ENCODE measurements at regions not wholly inside any gene's neighbourhood (a gene's known extent, or its start where the extent isn't known, plus 50 kb on each side); places are given as distances from the start of the nearest gene placed in this dataset.
A peak's percentile ranks its signal among the peaks of the same experiment; 100 is the strongest.

DNA sequence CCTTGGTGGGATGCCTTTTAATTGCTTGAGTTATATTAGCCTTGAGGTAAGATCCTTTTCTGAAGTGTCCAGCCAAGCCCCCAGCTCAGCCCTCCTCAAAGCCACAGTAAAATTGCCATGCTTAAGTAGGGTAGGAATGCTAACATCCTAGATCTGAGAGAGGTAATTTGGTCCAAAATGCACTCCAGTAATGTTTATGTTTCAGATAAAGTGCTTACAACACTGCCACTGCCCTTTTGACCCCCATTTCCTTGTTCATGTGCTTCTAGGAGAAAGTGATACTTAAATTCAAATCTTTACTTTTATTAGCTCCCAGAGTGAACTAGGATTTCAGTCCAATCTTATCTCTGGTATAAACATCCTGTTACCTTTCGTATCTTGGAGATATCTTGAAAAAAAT lies 318.0 kb downstream of the BMP2 start:
- DNase-seq (ENCODE audit: low spot score) = no peak

DNA sequence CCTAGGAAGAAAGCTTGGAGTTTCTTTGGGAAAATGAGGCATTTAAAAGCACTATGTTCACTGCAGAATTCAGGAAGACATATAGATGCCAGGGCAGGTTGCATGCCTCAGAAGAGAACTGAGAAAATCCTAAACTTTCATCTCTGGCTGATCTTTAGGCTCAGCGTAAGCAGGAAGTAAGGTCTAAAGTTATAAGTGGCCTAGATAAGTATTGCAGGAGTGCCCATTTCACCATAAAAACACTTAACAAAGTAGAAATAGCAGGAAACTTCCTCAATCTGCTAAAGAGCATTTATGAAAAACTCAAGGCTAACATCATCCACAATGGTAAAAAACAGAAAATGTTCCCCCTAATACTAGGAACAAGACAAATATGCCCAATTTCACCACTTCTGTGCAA lies 320.3 kb downstream of the BMP2 start:
- DNase-seq (ENCODE audit: low spot score) = no peak

- no peak for DNase-seq (ENCODE audit: low spot score)
Observed at GRCh38 chr20:7090001-7090400, 322.5 kb downstream of the BMP2 start.

GRCh38 chr20:7090811-7091210 lies 323.3 kb downstream of the BMP2 start:
- DNase-seq (ENCODE audit: low spot score) = no peak

- no peak for DNase-seq (ENCODE audit: low spot score)
Observed at GRCh38 chr20:7091655-7092054, 324.2 kb downstream of the BMP2 start.

- peak; percentile 20 for DNase-seq (ENCODE audit: low spot score)
Observed at GRCh38 chr20:7094438-7094997, 327.0 kb downstream of the BMP2 start.

DNA sequence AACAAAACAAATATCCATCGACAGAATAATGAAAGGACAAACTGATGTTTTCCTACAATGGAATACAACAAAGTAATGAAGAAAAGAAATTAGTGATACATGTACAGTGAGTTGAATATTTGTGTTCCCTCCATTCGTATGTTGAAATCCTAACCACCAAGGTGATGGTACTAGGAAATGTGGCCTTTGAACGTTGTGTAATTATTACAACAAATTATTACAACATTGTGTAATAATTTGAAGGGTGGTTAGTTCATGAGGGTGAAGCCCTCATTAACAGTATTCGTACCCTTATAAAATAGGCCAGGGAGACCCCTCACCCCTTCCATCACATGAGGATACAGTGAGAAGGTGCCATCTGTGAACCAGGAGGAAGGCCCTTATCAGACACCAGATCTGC lies 339.4 kb downstream of the BMP2 start:
- DNase-seq (ENCODE audit: low spot score) = no peak

DNA sequence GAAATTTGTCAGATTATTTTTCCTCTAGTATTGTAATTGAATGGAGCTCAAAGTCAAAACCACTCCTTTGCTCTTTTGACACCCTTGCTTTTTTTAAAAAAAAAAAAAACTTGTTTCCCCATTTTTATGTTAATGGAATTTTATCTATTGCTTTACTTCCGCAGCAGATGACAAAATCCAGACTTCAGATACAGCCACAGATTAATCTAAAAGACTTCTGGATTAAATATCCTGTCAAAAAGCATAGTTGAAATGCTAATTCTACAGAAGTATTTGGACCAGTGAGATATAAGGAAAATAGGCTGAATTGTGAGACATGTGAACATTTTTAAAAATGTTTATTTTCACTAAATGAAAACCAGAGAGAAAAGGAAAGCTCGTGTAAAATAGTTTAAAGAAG lies 341.4 kb downstream of the BMP2 start:
- no peak for DNase-seq (ENCODE audit: low spot score)

DNA sequence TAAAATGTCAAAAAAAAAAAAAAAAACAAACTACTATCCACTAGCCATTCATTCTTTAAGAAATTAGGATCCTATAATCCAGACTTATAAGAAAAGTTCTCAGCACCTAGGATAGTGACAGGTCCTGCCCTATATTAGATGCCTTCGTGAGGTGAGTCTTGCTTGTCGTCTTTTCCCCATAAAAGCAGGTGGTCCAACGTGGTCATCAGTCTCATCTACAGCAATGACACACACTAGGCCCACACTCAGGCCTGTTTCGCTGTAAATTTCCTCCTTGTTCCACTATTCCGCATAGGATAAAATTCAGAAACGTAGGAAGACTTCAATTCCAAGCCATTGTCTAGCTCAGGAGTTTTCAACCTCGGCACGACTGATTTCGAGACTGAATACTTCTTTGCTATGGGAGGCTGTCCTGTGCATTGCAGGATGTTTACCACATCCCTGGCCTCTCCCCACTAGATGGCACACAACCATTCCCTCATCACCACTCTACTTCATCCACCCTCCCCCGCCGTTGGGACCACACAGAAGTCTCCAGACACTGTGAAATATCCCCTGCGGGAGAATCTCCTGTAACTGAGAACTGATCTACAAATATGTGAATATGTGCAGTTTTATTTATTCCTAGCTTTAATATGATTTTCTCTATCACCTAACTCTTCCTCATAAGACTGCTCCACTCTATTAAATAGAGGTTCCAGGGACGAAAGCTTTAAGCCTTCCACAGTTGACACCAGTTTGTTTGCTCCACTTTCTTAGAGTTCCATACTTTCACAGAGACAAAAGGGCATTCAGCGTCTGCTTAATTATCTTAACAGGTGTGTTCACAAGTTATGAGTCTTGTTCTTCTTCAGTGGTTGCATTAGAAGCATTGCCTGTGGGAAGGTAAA lies 346.3 kb downstream of the BMP2 start:
- DNase-seq (ENCODE audit: low spot score) = peak; percentile 52

- no peak for DNase-seq (ENCODE audit: low spot score)
Observed at GRCh38 chr20:7123457-7123856, 356.0 kb downstream of the BMP2 start.

- DNase-seq (ENCODE audit: low spot score) = no peak
Observed at GRCh38 chr20:7124120-7124519, 356.6 kb downstream of the BMP2 start.

- DNase-seq (ENCODE audit: low spot score) = no peak
Observed at GRCh38 chr20:7136886-7137285, 369.4 kb downstream of the BMP2 start.

DNA sequence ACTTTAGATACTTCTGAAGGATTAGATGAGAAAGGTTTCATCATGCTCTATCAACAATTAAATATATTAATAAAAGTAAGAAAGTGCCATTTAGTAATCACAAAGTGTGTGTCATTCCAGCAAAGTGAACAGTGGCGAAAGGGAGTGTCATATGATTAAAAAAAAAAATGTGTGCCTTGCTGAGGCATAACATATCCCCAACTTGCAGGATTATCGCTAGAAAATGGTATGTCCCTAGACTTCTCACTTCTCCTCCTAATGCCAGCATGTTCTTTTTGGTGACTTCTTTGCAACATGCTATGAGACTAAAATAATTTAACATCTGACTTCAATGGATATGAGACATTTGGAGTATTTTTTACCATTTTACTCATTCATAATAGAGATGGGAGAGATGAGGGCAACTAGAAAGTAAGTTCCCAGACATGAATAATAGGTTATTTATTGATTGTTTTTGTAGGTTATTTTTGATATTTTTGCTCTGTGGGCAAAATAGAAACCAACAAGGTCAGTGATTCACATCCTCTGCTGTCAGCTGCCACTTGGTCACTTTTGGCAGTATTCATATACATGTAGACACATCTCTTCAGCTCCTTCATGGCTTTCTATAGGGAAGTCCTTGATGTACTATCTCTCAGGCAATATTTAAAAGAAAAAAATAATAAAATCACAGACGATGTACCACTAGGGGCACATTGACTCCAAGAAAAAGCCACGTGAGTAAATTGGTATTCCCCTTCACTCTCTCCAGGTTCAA lies 370.1 kb downstream of the BMP2 start:
- DNase-seq (ENCODE audit: low spot score) = no peak

DNA sequence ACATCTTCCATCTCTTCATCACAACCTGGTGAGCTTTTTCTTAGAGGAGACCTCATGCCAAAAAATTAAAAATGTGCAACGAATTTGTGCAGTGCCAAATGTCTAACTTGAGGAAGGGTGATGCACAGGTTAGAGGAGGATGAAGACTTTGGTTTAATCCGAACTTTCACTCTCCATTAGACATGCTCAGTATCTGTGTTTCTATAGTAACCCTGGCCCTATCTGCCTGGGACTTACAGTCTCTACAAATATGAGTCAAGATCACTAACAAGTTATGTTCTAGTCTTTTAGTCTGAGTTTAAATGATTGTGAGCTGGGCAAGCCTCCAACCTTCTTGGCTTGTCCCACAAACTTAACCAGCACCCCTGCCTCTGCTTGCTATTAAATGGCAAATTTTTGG lies 377.0 kb downstream of the BMP2 start:
- DNase-seq (ENCODE audit: low spot score) = no peak

GRCh38 chr20:7146552-7147219 lies 379.2 kb downstream of the BMP2 start:
- DNase-seq (ENCODE audit: low spot score) = no peak

DNA sequence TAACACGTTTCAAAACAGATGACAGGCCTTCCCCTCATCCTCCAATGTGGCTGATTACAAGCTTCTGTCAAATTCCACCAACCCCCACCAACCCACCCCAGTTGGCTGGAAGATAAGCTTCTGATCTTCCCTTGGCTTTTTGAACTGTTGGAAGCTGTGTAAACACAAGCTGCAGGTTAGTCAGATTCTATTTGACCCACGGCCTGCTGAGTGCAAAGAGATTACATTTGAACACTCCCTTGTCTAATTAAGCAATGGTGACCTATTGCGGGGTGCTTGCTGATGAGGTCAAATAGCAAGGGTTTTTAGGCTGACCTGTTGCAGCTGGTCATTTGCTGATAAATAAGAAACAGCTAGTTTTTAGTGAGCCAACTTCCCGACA lies 379.7 kb downstream of the BMP2 start:
- no peak for DNase-seq (ENCODE audit: low spot score)

- no peak for DNase-seq (ENCODE audit: low spot score)
Observed at GRCh38 chr20:7151676-7152470, 384.4 kb downstream of the BMP2 start.

- DNase-seq (ENCODE audit: low spot score) = no peak
Observed at GRCh38 chr20:7155282-7155681, 387.8 kb downstream of the BMP2 start.

- no peak for DNase-seq (ENCODE audit: low spot score)
Observed at GRCh38 chr20:7155794-7156193, 388.3 kb downstream of the BMP2 start.

- no peak for DNase-seq (ENCODE audit: low spot score)
Observed at GRCh38 chr20:7159903-7160302, 392.4 kb downstream of the BMP2 start.

GRCh38 chr20:7161690-7162089 lies 394.2 kb downstream of the BMP2 start:
- peak; percentile 5 for DNase-seq (ENCODE audit: low spot score)

- no peak for DNase-seq (ENCODE audit: low spot score)
Observed at GRCh38 chr20:7171911-7172310, 404.4 kb downstream of the BMP2 start.

Measured in Ammon's horn (tissue), 1 donor.